SK-N-SH (cell line): ENCODE measurements at regions not wholly inside any gene's neighbourhood (a gene's known extent, or its start where the extent isn't known, plus 50 kb on each side); places are given as distances from the start of the nearest gene placed in this dataset.

ENCODE experiments used
- CTCF ChIA-PET: fragments of 300-600, 350-600 bp; formaldehyde crosslinking; extraction: SDS; loops from one replicate; lab custom pipeline; 2021; lab: Yijun Ruan, JAX
- POLR2A ChIA-PET: fragments of 350-600 bp; sonication (Branson Sonifier 250); formaldehyde crosslinking; extraction: SDS; loops from one replicate; lab custom pipeline; 2020; ENCODE audit warnings: antibody characterized with exemption, inconsistent platforms; lab: Yijun Ruan, JAX
- DNase-seq: peaks from one replicate; pipeline ENCODE4 v3.0.0; 2012
- H2AFZ ChIP-seq: fragments of 200-600 bp; sonication (generic); 2 replicates; pipeline ENCODE4 v1.8.1; 2016; ENCODE audit warnings: antibody characterized with exemption, mild to moderate bottlenecking, low read depth
- H3F3A ChIP-seq: fragments of 200-600 bp; sonication (generic); replicated peaks from 2 replicates; pipeline ENCODE3; 2016; ENCODE audit warnings: antibody characterized with exemption, mild to moderate bottlenecking; ENCODE audit not compliant: insufficient read depth
- H3K27ac ChIP-seq, 2 experiments: fragments of 200-500 bp in 1 of 2; fragments of 200-600 bp in 1 of 2; sonication (Bioruptor generic) in 1 of 2; sonication (generic), shearing (Covaris generic) in 1 of 2; 2 replicates each; pipeline versions ENCODE4 v1.5.1 to v1.6.1; 2014 to 2016; ENCODE audit warnings: low read depth in 2 of 2, inconsistent platforms in 1 of 2, low read length in 1 of 2, mild to moderate bottlenecking in 1 of 2, mixed read lengths in 1 of 2
- H3K27me3 ChIP-seq: fragments of 200-600 bp; sonication (generic), shearing (Covaris generic); 2 replicates; pipeline ENCODE4 v1.6.1; 2016; ENCODE audit warnings: mixed run types; ENCODE audit not compliant: insufficient read depth
- H3K36me3 ChIP-seq, 2 experiments: fragments of 200-500 bp in 1 of 2; fragments of 200-600 bp in 1 of 2; sonication (Bioruptor generic) in 1 of 2; sonication (generic) in 1 of 2; replicated peaks in 1 of 2; 2 replicates each; pipeline versions ENCODE3 to v1.5.1; 2014 to 2016; ENCODE audit warnings: low read length in 1 of 2, mild to moderate bottlenecking in 1 of 2; ENCODE audit not compliant: insufficient read depth in 2 of 2, control insufficient read depth in 1 of 2
- H3K4me1 ChIP-seq, 2 experiments: fragments of 200-500 bp in 1 of 2; fragments of 200-600 bp in 1 of 2; sonication (Bioruptor generic) in 1 of 2; sonication (generic), shearing (Covaris generic) in 1 of 2; 2 replicates each; pipeline versions ENCODE4 v1.5.1 to v1.6.1; 2014 to 2016; ENCODE audit warnings: low read depth in 1 of 2, low read length in 1 of 2, mixed run types in 1 of 2; ENCODE audit not compliant: insufficient read depth in 2 of 2, control insufficient read depth in 1 of 2
- H3K4me2 ChIP-seq: fragments of 200-600 bp; sonication (generic), shearing (Covaris generic); 2 replicates; pipeline ENCODE4 v1.6.1; 2017; ENCODE audit warnings: mixed run types
- H3K4me3 ChIP-seq, 2 experiments: fragments of 200-500 bp in 1 of 2; fragments of 200-600 bp in 1 of 2; sonication (Bioruptor generic) in 1 of 2; sonication (generic), shearing (Covaris generic) in 1 of 2; 2 replicates each; pipeline versions ENCODE4 v1.5.1 to v1.8.1; 2014 to 2016; ENCODE audit warnings: low read depth in 2 of 2, inconsistent platforms in 1 of 2, low read length in 1 of 2, mild to moderate bottlenecking in 1 of 2, mixed read lengths in 1 of 2, moderate library complexity in 1 of 2
- H3K79me2 ChIP-seq: fragments of 200-600 bp; sonication (generic); 2 replicates; pipeline ENCODE4 v1.8.1; 2017; ENCODE audit warnings: mild to moderate bottlenecking; ENCODE audit not compliant: insufficient read depth
- H3K9ac ChIP-seq: fragments of 200-600 bp; sonication (generic); 2 replicates; pipeline ENCODE4 v1.6.1; 2017; ENCODE audit warnings: mixed run types
- H3K9me2 ChIP-seq: fragments of 200-600 bp; sonication (generic); 2 replicates; pipeline ENCODE4 v1.6.1; 2017; ENCODE audit warnings: mixed run types
- H3K9me3 ChIP-seq: fragments of 200-600 bp; sonication (generic); 2 replicates; pipeline ENCODE4 v1.6.1; 2017; ENCODE audit warnings: mixed run types, mild to moderate bottlenecking, moderate library complexity
- H4K20me1 ChIP-seq: fragments of 200-600 bp; sonication (generic); 2 replicates; pipeline ENCODE4 v1.6.1; 2017; ENCODE audit warnings: mild to moderate bottlenecking, mixed run types; ENCODE audit not compliant: insufficient read depth
- ELF1 ChIP-seq: IDR thresholded peaks from 2 replicates; pipeline ENCODE4 v1.4.0; 2012
- EP300 ChIP-seq, 2 experiments: IDR thresholded peaks; 2 replicates each; pipeline versions ENCODE4 v1.4.0 to v1.6.1; 2012; ENCODE audit warnings: borderline replicate concordance in 1 of 2, low read depth in 1 of 2, low read length in 1 of 2
- EZH2phosphoT487 ChIP-seq: fragments of 200-600 bp; sonication (generic); IDR thresholded peaks from 2 replicates; pipeline ENCODE4 v1.6.1; 2017; ENCODE audit warnings: low read depth, mixed run types, mild to moderate bottlenecking, antibody characterized with exemption, moderate library complexity, borderline replicate concordance
- FOXJ3 ChIP-seq: sonication (generic); formaldehyde crosslinking; IDR thresholded peaks from 2 replicates; pipeline ENCODE4 v1.5.1; 2020; ENCODE audit warnings: mild to moderate bottlenecking, missing genetic modification reagents
- GATA2 ChIP-seq: sonication (generic); formaldehyde crosslinking; IDR thresholded peaks from 2 replicates; pipeline ENCODE4 v1.5.0; 2020; ENCODE audit warnings: mild to moderate bottlenecking, missing genetic modification reagents
- NFIC ChIP-seq: IDR thresholded peaks from 2 replicates; pipeline ENCODE4 v1.4.0; 2012; ENCODE audit warnings: borderline replicate concordance
- POLR2AphosphoS5 ChIP-seq: IDR thresholded peaks from 2 replicates; pipeline ENCODE4 v1.6.1; 2012; ENCODE audit warnings: low read depth, low read length
- RAD21 ChIP-seq: IDR thresholded peaks from 2 replicates; pipeline ENCODE4 v1.6.1; 2012; ENCODE audit warnings: mild to moderate bottlenecking, low read length
- RFX5 ChIP-seq: IDR thresholded peaks from 2 replicates; pipeline ENCODE4 v1.6.1; 2012; ENCODE audit warnings: mild to moderate bottlenecking, improper control_type of control experiment, low read length
- SMC3 ChIP-seq: IDR thresholded peaks from 2 replicates; pipeline ENCODE4 v1.6.1; 2012; ENCODE audit warnings: low read depth, low read length, improper control_type of control experiment
- TCF12 ChIP-seq: IDR thresholded peaks from 2 replicates; pipeline ENCODE4 v1.4.0; 2012
- WGBS: methylation state at CpG from one replicate; pipeline ENCODE4 v1.1.6; 2017; ENCODE audit warnings: low lambda C conversion rate; 5-methylcytosine and 5-hydroxymethylcytosine counted together
- TF ChIP-seq, protein P1 (sequence below): IDR thresholded peaks from 2 replicates; pipeline ENCODE4; 2012
- TF ChIP-seq, protein P2 (sequence below): IDR thresholded peaks from 2 replicates; pipeline ENCODE4 v1.4.0; 2012; ENCODE audit warnings: low read depth, borderline replicate concordance
- TF ChIP-seq, protein P3 (sequence below): IDR thresholded peaks from 2 replicates; pipeline ENCODE4 v1.4.0; 2012; ENCODE audit warnings: low read depth, borderline replicate concordance
- TF ChIP-seq, protein P4 (sequence below): fragments of 200-600 bp; sonication (generic); IDR thresholded peaks from 2 replicates; pipeline ENCODE4 v1.6.1; 2017; ENCODE audit warnings: antibody characterized with exemption, mild to moderate bottlenecking, moderate library complexity
- TF ChIP-seq, protein P5 (sequence below): IDR thresholded peaks from 2 replicates; pipeline ENCODE4 v1.4.0; 2012; ENCODE audit warnings: low read depth

- H4K20me1 ChIP-seq = no peaks in the 10 kb centered on the region
- CTCF ChIA-PET = interaction anchor here (0.8 to 1.8 kb wide), 4 partner anchors 23 to 394 kb away, joined by 3 to 7 read pairs (median 3); no protein-coding TSS in a partner anchor
- no peaks in the 10 kb centered on the region for H3F3A ChIP-seq
- H3K9me2 ChIP-seq = no peaks in the 10 kb centered on the region
- peaks cover 0 to 15% of the 10 kb centered on the region in 2 experiments; a peak in 1 of 4 replicates for H3K4me1 ChIP-seq
- WGBS = 46% methylated on average over 7 of the region's 7 CpGs
- no peaks in the 10 kb centered on the region for H3K79me2 ChIP-seq
- no peak overlapping the region for H2AFZ ChIP-seq
- H3K36me3 ChIP-seq = no peaks in the 10 kb centered on the region
- H3K9me3 ChIP-seq = no peaks in the 10 kb centered on the region
- no peak overlapping the region for H3K27ac ChIP-seq
- H3K4me3 ChIP-seq = no peak overlapping the region
- H3K9ac ChIP-seq = no peak overlapping the region
- H3K27me3 ChIP-seq = no peaks in the 10 kb centered on the region
- DNase-seq = no peak
- no peak overlapping the region for H3K4me2 ChIP-seq
- TF ChIP-seq ELF1 (no peak), POLR2AphosphoS5 (no peak), EP300 (IDR thresholded peaks at IDR 0.05; ENCODE audit: borderline replicate concordance in 1 of 2, low read depth in 1 of 2, low read length in 1 of 2) (no peak), TCF12 (no peak), EZH2phosphoT487 (no peak)
- POLR2A ChIA-PET = no interaction called here
These were observed 131.7 kb upstream of the PRSS58 start for GRCh38 chr7:142389544-142389943.

- Histone ChIP-seq H3K4me1 (peaks cover 0 to 15% of the 10 kb centered on the region in 2 experiments; a peak in 1 of 4 replicates), H2AFZ (no peak overlapping the region), H3K27ac (no peak overlapping the region), H3F3A (no peaks in the 10 kb centered on the region), H4K20me1 (no peaks in the 10 kb centered on the region), H3K79me2 (no peaks in the 10 kb centered on the region), H3K4me2 (no peak overlapping the region), H3K9me2 (no peaks in the 10 kb centered on the region), H3K9me3 (no peaks in the 10 kb centered on the region), H3K9ac (no peak overlapping the region), H3K36me3 (no peaks in the 10 kb centered on the region), H3K4me3 (no peak overlapping the region)
- peak; percentile 62 for DNase-seq
- WGBS = 45% methylated on average over 8 of the region's 8 CpGs
- CTCF ChIA-PET = interaction anchor here (0.6 to 3.2 kb wide), 42 partner anchors 9 to 1068 kb away, joined by 3 to 18 read pairs (median 4); no protein-coding TSS in a partner anchor
- POLR2A ChIA-PET = no interaction called here
- no peak for TF ChIP-seq TCF12
- TF ChIP-seq FOXJ3 = no peak
- TF ChIP-seq SMC3 = peak; percentile 54
- TF ChIP-seq, protein P1, sequence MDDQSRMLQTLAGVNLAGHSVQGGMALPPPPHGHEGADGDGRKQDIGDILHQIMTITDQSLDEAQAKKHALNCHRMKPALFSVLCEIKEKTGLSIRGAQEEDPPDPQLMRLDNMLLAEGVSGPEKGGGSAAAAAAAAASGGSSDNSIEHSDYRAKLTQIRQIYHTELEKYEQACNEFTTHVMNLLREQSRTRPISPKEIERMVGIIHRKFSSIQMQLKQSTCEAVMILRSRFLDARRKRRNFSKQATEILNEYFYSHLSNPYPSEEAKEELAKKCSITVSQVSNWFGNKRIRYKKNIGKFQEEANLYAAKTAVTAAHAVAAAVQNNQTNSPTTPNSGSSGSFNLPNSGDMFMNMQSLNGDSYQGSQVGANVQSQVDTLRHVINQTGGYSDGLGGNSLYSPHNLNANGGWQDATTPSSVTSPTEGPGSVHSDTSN = no peak
- TF ChIP-seq GATA2 (CRISPR knock-in tag) = no peak
- no peak for TF ChIP-seq RFX5
- TF ChIP-seq NFIC = no peak
- TF ChIP-seq, protein P2, sequence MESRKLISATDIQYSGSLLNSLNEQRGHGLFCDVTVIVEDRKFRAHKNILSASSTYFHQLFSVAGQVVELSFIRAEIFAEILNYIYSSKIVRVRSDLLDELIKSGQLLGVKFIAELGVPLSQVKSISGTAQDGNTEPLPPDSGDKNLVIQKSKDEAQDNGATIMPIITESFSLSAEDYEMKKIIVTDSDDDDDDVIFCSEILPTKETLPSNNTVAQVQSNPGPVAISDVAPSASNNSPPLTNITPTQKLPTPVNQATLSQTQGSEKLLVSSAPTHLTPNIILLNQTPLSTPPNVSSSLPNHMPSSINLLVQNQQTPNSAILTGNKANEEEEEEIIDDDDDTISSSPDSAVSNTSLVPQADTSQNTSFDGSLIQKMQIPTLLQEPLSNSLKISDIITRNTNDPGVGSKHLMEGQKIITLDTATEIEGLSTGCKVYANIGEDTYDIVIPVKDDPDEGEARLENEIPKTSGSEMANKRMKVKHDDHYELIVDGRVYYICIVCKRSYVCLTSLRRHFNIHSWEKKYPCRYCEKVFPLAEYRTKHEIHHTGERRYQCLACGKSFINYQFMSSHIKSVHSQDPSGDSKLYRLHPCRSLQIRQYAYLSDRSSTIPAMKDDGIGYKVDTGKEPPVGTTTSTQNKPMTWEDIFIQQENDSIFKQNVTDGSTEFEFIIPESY = no peak
- TF ChIP-seq, protein P3, sequence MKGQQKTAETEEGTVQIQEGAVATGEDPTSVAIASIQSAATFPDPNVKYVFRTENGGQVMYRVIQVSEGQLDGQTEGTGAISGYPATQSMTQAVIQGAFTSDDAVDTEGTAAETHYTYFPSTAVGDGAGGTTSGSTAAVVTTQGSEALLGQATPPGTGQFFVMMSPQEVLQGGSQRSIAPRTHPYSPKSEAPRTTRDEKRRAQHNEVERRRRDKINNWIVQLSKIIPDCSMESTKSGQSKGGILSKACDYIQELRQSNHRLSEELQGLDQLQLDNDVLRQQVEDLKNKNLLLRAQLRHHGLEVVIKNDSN = no peak
- TF ChIP-seq ELF1 = no peak
- TF ChIP-seq, protein P4, sequence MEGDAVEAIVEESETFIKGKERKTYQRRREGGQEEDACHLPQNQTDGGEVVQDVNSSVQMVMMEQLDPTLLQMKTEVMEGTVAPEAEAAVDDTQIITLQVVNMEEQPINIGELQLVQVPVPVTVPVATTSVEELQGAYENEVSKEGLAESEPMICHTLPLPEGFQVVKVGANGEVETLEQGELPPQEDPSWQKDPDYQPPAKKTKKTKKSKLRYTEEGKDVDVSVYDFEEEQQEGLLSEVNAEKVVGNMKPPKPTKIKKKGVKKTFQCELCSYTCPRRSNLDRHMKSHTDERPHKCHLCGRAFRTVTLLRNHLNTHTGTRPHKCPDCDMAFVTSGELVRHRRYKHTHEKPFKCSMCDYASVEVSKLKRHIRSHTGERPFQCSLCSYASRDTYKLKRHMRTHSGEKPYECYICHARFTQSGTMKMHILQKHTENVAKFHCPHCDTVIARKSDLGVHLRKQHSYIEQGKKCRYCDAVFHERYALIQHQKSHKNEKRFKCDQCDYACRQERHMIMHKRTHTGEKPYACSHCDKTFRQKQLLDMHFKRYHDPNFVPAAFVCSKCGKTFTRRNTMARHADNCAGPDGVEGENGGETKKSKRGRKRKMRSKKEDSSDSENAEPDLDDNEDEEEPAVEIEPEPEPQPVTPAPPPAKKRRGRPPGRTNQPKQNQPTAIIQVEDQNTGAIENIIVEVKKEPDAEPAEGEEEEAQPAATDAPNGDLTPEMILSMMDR = peak; percentile 87
- no peak for TF ChIP-seq EZH2phosphoT487
- TF ChIP-seq EP300 (IDR thresholded peaks at IDR 0.05; ENCODE audit: borderline replicate concordance in 1 of 2, low read depth in 1 of 2, low read length in 1 of 2) = no peak
- TF ChIP-seq POLR2AphosphoS5 = no peak
- TF ChIP-seq, protein P5, sequence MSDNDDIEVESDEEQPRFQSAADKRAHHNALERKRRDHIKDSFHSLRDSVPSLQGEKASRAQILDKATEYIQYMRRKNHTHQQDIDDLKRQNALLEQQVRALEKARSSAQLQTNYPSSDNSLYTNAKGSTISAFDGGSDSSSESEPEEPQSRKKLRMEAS = 0 out of 2 replicates have a peak, but pooled peaks have one; percentile 35
- peak; percentile 65 for TF ChIP-seq RAD21
- TF ChIP-seq, all 33 proteins: peak for 4
- H3K27me3 ChIP-seq = no peaks in the 10 kb centered on the region
These were observed 127.9 kb upstream of the PRSS58 start for GRCh38 chr7:142385491-142386340.
